ENCODE measurements at regions not wholly inside any gene's neighbourhood (a gene's known extent, or its start where the extent isn't known, plus 50 kb on each side); places are given as distances from the start of the nearest gene placed in this dataset.

GRCh38 chr11:127567237-127567932, 566.8 kb upstream of the KIRREL3 start:
- DNase-seq: no peak

- DNase-seq: no peak
Measured at GRCh38 chr11:127564810-127565209, 564.2 kb upstream of the KIRREL3 start.

GRCh38 chr11:127559978-127560377, 559.4 kb upstream of the KIRREL3 start:
- no peak for DNase-seq

- DNase-seq: no peak
Measured at GRCh38 chr11:127552446-127552845, 551.9 kb upstream of the KIRREL3 start.

GRCh38 chr11:127531167-127531566, 530.6 kb upstream of the KIRREL3 start:
- no peak for DNase-seq

- DNase-seq: no peak
Measured at GRCh38 chr11:127528297-127528696, 527.7 kb upstream of the KIRREL3 start.

GRCh38 chr11:127524618-127525017, 524.0 kb upstream of the KIRREL3 start:
- no peak for DNase-seq

GRCh38 chr11:127521413-127521812, 520.8 kb upstream of the KIRREL3 start:
- DNase-seq: no peak

GRCh38 chr11:127507851-127508250, 507.3 kb upstream of the KIRREL3 start:
- DNase-seq: no peak

GRCh38 chr11:127506647-127507046, 506.1 kb upstream of the KIRREL3 start:
- no peak for DNase-seq

GRCh38 chr11:127506126-127506525, 505.6 kb upstream of the KIRREL3 start:
- no peak for DNase-seq

- no peak for DNase-seq
Measured at GRCh38 chr11:127496165-127496564, 495.6 kb upstream of the KIRREL3 start.

GRCh38 chr11:127493330-127494022, 492.9 kb upstream of the KIRREL3 start:
- peak in 1 of 2 experiments; percentile 6 for DNase-seq

- no peak for DNase-seq
Measured at GRCh38 chr11:127492029-127492428, 491.5 kb upstream of the KIRREL3 start.

GRCh38 chr11:127491589-127491988, 491.0 kb upstream of the KIRREL3 start:
- DNase-seq: no peak

GRCh38 chr11:127490896-127491295, 490.3 kb upstream of the KIRREL3 start:
- DNase-seq: no peak

- peak in 1 of 2 experiments; percentile 10 for DNase-seq
Measured at GRCh38 chr11:127485541-127485940, 485.0 kb upstream of the KIRREL3 start.

GRCh38 chr11:127481391-127481790, 480.8 kb upstream of the KIRREL3 start:
- no peak for DNase-seq

- no peak for DNase-seq
Measured at GRCh38 chr11:127478826-127479225, 478.3 kb upstream of the KIRREL3 start.

- DNase-seq: no peak
Measured at GRCh38 chr11:127474766-127475165, 474.2 kb upstream of the KIRREL3 start.

GRCh38 chr11:127472505-127472904, 471.9 kb upstream of the KIRREL3 start:
- no peak for DNase-seq

- DNase-seq: no peak
Measured at GRCh38 chr11:127471662-127472061, 471.1 kb upstream of the KIRREL3 start.

- no peak for DNase-seq
Measured at GRCh38 chr11:127470306-127470884, 469.8 kb upstream of the KIRREL3 start.

- DNase-seq: no peak
Measured at GRCh38 chr11:127464325-127464724, 463.8 kb upstream of the KIRREL3 start.

- no peak for DNase-seq
Measured at GRCh38 chr11:127462065-127462344, 461.4 kb upstream of the KIRREL3 start.
